K562 (cell line): ENCODE measurements at regions not wholly inside any gene's neighbourhood (a gene's known extent, or its start where the extent isn't known, plus 50 kb on each side); places are given as distances from the start of the nearest gene placed in this dataset.

Experiments
- ATAC-seq: fragments of 200-7000 bp; cut with Tn5 transposase; 3 replicates; pipeline ENCODE4 v1.9.1; 2020; ENCODE audit warnings: moderate library complexity
- BruUV-seq: library from RNA; stranded (reverse); fragments of 400-500 nt; replicated peaks from 2 replicates; lab custom pipeline; 2021; lab: Mats Ljungman, UMichigan
- CTCF ChIA-PET: fragments of 300-600 bp; formaldehyde crosslinking; extraction: SDS; loops from one replicate; lab custom pipeline; 2021; ENCODE audit warnings: low intra/inter-chr PET ratio; lab: Yijun Ruan, JAX
- POLR2A ChIA-PET: fragments of 300-600, 350-650 bp; sonication (Branson Sonifier 250); formaldehyde crosslinking; extraction: SDS; loops from one replicate; lab custom pipeline; 2021; ENCODE audit warnings: antibody characterized with exemption, inconsistent platforms; lab: Yijun Ruan, JAX
- DNase-seq, 4 experiments: peaks; one replicate each; pipeline versions ENCODE4 v3.0.0 to v3.0.0-alpha.2; 2011 to 2018; ENCODE audit warnings: low spot score in 3 of 4, mixed read lengths in 3 of 4; ENCODE audit errors: extremely low read depth in 1 of 4
- FAIRE-seq: peaks from 2 replicates; lab custom pipeline; 2011; peaks lifted over from hg19 to GRCh38; lab: Jason Lieb, UNC
- H2AFZ ChIP-seq: 2 replicates; pipeline ENCODE4 v1.6.0; 2011; ENCODE audit warnings: low read depth, low read length, control low read depth, inconsistent platforms
- H3K27ac ChIP-seq: fragments of 200-600 bp; 3 replicates; pipeline ENCODE4 v1.8.0; 2011; ENCODE audit warnings: low read depth, mild to moderate bottlenecking, control low read depth, inconsistent platforms, low read length, moderate library complexity, mixed read lengths; ENCODE audit errors: extremely low read depth
- H3K27me3 ChIP-seq, 2 experiments: fragments of 300-600 bp in 1 of 2; 2 replicates in 1 of 2; 3 replicates in 1 of 2; pipeline versions ENCODE4 v1.6.0 to v1.8.0; 2011; ENCODE audit warnings: inconsistent platforms in 2 of 2, low read length in 2 of 2, mild to moderate bottlenecking in 1 of 2, mixed read lengths in 1 of 2, moderate library complexity in 1 of 2; ENCODE audit not compliant: control insufficient read depth in 2 of 2, insufficient read depth in 2 of 2
- H3K36me3 ChIP-seq: fragments of 300-600 bp; 3 replicates; pipeline ENCODE4 v1.8.0; 2011; ENCODE audit warnings: mild to moderate bottlenecking, low read length, inconsistent platforms; ENCODE audit not compliant: control insufficient read depth, insufficient read depth
- H3K4me1 ChIP-seq, 2 experiments: fragments of 200-600 bp in 1 of 2; replicated peaks in 1 of 2; 2 replicates in 1 of 2; 3 replicates in 1 of 2; pipeline versions ENCODE4 v1.5.1 to v1.8.0; 2011; ENCODE audit warnings: inconsistent platforms in 2 of 2, low read length in 2 of 2, mild to moderate bottlenecking in 1 of 2, mixed read lengths in 1 of 2, moderate library complexity in 1 of 2; ENCODE audit not compliant: control insufficient read depth in 2 of 2, insufficient read depth in 2 of 2
- H3K4me2 ChIP-seq: 2 replicates; pipeline ENCODE4 v1.6.1; 2011; ENCODE audit warnings: low read length, control low read depth, inconsistent platforms, mixed read lengths; ENCODE audit not compliant: insufficient read depth
- H3K4me3 ChIP-seq: fragments of 200-600 bp; sonication (generic), shearing (Covaris generic); 2 replicates; pipeline ENCODE4 v1.5.1; 2016; ENCODE audit warnings: control low read depth, inconsistent platforms
- H3K79me2 ChIP-seq: fragments of 200-600 bp; 3 replicates; pipeline ENCODE4 v1.8.0; 2011; ENCODE audit warnings: low read length, inconsistent platforms; ENCODE audit not compliant: control insufficient read depth, insufficient read depth
- H3K9ac ChIP-seq, 2 experiments: 2 replicates each; pipeline versions ENCODE4 v1.6.0 to v1.6.1; 2011; ENCODE audit warnings: low read depth in 2 of 2, low read length in 2 of 2, control low read depth in 1 of 2, inconsistent platforms in 1 of 2, mild to moderate bottlenecking in 1 of 2, mixed read lengths in 1 of 2; ENCODE audit not compliant: insufficient read depth in 1 of 2
- H3K9me1 ChIP-seq: one replicate; pipeline ENCODE4 v1.6.0; 2011; ENCODE audit warnings: inconsistent platforms, mild to moderate bottlenecking, low read length, moderate library complexity; ENCODE audit not compliant: control insufficient read depth, insufficient read depth
- H3K9me3 ChIP-seq: replicated peaks from 2 replicates; pipeline ENCODE4 v1.5.1; 2011; ENCODE audit warnings: low read depth, low read length, inconsistent platforms; ENCODE audit not compliant: control insufficient read depth, insufficient read depth
- H4K20me1 ChIP-seq: replicated peaks from 2 replicates; pipeline ENCODE4 v1.6.1; 2011; ENCODE audit warnings: low read length, inconsistent platforms, mixed read lengths; ENCODE audit not compliant: control insufficient read depth, insufficient read depth
- CBFA2T3 ChIP-seq: fragments of 450-650 bp; IDR thresholded peaks from 2 replicates; pipeline ENCODE4 v1.6.1; 2017
- CXXC5 ChIP-seq: fragments of 250-450 bp; sonication (Bioruptor Pico); IDR thresholded peaks from 2 replicates; pipeline ENCODE4 v1.8.0; 2022; ENCODE audit warnings: inconsistent platforms, mild to moderate bottlenecking, moderate library complexity
- EGR1 ChIP-seq: fragments of 450-650 bp; conservative IDR thresholded peaks from 2 replicates; pipeline ENCODE4 v1.6.1; 2017; ENCODE audit warnings: mild to moderate bottlenecking
- FOXK2 ChIP-seq, 2 experiments: fragments of 450-650 bp; IDR thresholded peaks in 1 of 2; conservative IDR thresholded peaks in 1 of 2; 2 replicates each; pipeline ENCODE4 v1.6.1; 2016; ENCODE audit warnings: low read depth in 2 of 2, mild to moderate bottlenecking in 1 of 2
- GATAD2B ChIP-seq: fragments of 450-650 bp; IDR thresholded peaks from 2 replicates; pipeline ENCODE4 v1.6.1; 2017; ENCODE audit warnings: mild to moderate bottlenecking, borderline replicate concordance
- NCOR1 ChIP-seq: fragments of 450-650 bp; IDR thresholded peaks from 2 replicates; pipeline ENCODE4 v1.6.1; 2016; ENCODE audit warnings: mild to moderate bottlenecking, moderate library complexity
- SMAD4 ChIP-seq: fragments of 250-450 bp; sonication (Bioruptor Pico); conservative IDR thresholded peaks from 2 replicates; pipeline ENCODE4 v1.8.0; 2021; ENCODE audit warnings: inconsistent platforms, mild to moderate bottlenecking, moderate library complexity
- SPI1 ChIP-seq: IDR thresholded peaks from 2 replicates; pipeline ENCODE4 v1.6.1; 2011; ENCODE audit warnings: low read depth, low read length, control low read depth, borderline replicate concordance
- TAL1 ChIP-seq: fragments of 450-650 bp; IDR thresholded peaks from 2 replicates; pipeline ENCODE4 v1.6.1; 2016; ENCODE audit warnings: mild to moderate bottlenecking
- TCF3 ChIP-seq: sonication (generic); formaldehyde crosslinking; IDR thresholded peaks from 2 replicates; pipeline ENCODE4 v1.4.0; 2020; ENCODE audit warnings: mild to moderate bottlenecking, missing genetic modification reagents
- ZFP30 ChIP-seq: fragments of 250-450 bp; sonication (Bioruptor Pico); IDR thresholded peaks from 2 replicates; pipeline ENCODE4 v1.8.0; 2022; ENCODE audit warnings: moderate library complexity, mild to moderate bottlenecking, inconsistent platforms, borderline replicate concordance
- ZFX ChIP-seq: sonication (generic); formaldehyde crosslinking; IDR thresholded peaks from 2 replicates; pipeline ENCODE4 v1.8.0; 2022; ENCODE audit warnings: mild to moderate bottlenecking, missing genetic modification reagents, moderate library complexity
- ZNF143 ChIP-seq: sonication (generic); formaldehyde crosslinking; IDR thresholded peaks from 2 replicates; pipeline ENCODE4 v1.9.0; 2022; ENCODE audit warnings: mild to moderate bottlenecking, missing genetic modification reagents
- ZNF431 ChIP-seq: sonication (generic); formaldehyde crosslinking; IDR thresholded peaks from 2 replicates; pipeline ENCODE4 v1.8.0; 2022; ENCODE audit warnings: mild to moderate bottlenecking, missing genetic modification reagents
- ZNF785 ChIP-seq: fragments of 250-450 bp; sonication (Bioruptor Pico); IDR thresholded peaks from 2 replicates; pipeline ENCODE4 v1.4.0; 2020; ENCODE audit warnings: mild to moderate bottlenecking
- WGBS: fragments of 100-300 bp; shearing (Covaris generic); methylation state at CpG from one replicate; pipeline ENCODE4 v1.1.6; 2016; ENCODE audit warnings: low coverage, mixed read lengths; ENCODE audit not compliant: insufficient coverage; ENCODE audit errors: missing lambda C conversion rate; 5-methylcytosine and 5-hydroxymethylcytosine counted together
- in situ Hi-C: fragments of 300-500 bp; cut with MboI; formaldehyde crosslinking; loops from 4 replicates; pipeline ENCODE4 v1.15.0; 2018; ENCODE audit warnings: inconsistent platforms, mixed read lengths
- intact Hi-C: fragments of 100-400 bp; cut with micrococcal nuclease; formaldehyde crosslinking; loops from 2 replicates; pipeline ENCODE4 v1.14.2; 2022
- TF ChIP-seq, protein P1 (sequence below), 2 experiments: fragments of 450-650 bp; conservative IDR thresholded peaks; 2 replicates each; pipeline ENCODE4 v1.6.1; 2017; ENCODE audit warnings: mild to moderate bottlenecking in 2 of 2, moderate library complexity in 2 of 2
- TF ChIP-seq, protein P2 (sequence below): sonication (generic); formaldehyde crosslinking; IDR thresholded peaks from 2 replicates; pipeline ENCODE4 v1.8.0; 2022; ENCODE audit warnings: missing genetic modification reagents, mild to moderate bottlenecking, moderate library complexity, borderline replicate concordance
- TF ChIP-seq, protein P3 (sequence below), 2 experiments: IDR thresholded peaks; 2 replicates each; pipeline ENCODE4 v1.6.1; 2011; ENCODE audit warnings: borderline replicate concordance in 1 of 2, control low read depth in 1 of 2, low read depth in 1 of 2, low read length in 1 of 2, mild to moderate bottlenecking in 1 of 2, mixed read lengths in 1 of 2, moderate library complexity in 1 of 2; ENCODE audit not compliant: insufficient read depth in 1 of 2, insufficient read length in 1 of 2, poor library complexity in 1 of 2, severe bottlenecking in 1 of 2; ENCODE audit errors: extremely low read depth in 1 of 2

- Histone ChIP-seq H3K27me3 (no peaks in the 10 kb centered on the region), H3K36me3 (no peaks in the 10 kb centered on the region), H2AFZ (peak overlapping the region; percentile 40; the same call in 1 of the 2 replicates), H3K9me3 (no peaks in the 10 kb centered on the region), H3K4me2 (peak overlapping the region; percentile 82), H3K27ac (peak overlapping the region; percentile 80), H3K79me2 (peaks cover 58% of the 10 kb centered on the region), H3K9me1 (no peaks in the 10 kb centered on the region), H4K20me1 (peaks cover 13% of the 10 kb centered on the region; the same call in 1 of the 2 replicates), H3K9ac (peak overlapping the region; percentile 66 to 92), H3K4me1 (peaks cover 6 to 41% of the 10 kb centered on the region in 2 experiments; a peak in 4 of 5 replicates), H3K4me3 (peak overlapping the region; percentile 71)
- ChIA-PET POLR2A (interaction anchor here (0.5 to 1.1 kb wide), 8 partner anchors 9 to 424 kb away, joined by 3 to 6 read pairs (median 3); no protein-coding TSS in a partner anchor), CTCF (no interaction called here)
- intact Hi-C loops: no loop called here
- DNase-seq (peak in 3 of 4 experiments; percentile 28 to 56 (median 47)), ATAC-seq (peak; percentile 66), FAIRE-seq (peak; percentile 88)
- in situ Hi-C loops: no loop called here
- TF ChIP-seq SMAD4 (CRISPR knock-in tag): peak; percentile 61; the same call in 1 of the 2 replicates
- peak; percentile 66; the same call in 1 of the 2 replicates for TF ChIP-seq NCOR1
- TF ChIP-seq FOXK2 (conservative IDR thresholded peaks at IDR 0.05 in 1 of 2, IDR thresholded peaks at IDR 0.05 in 1 of 2; ENCODE audit: low read depth in 2 of 2): peak; percentile 55 to 76; a peak in 3 of 4 replicates
- TF ChIP-seq, protein P1, sequence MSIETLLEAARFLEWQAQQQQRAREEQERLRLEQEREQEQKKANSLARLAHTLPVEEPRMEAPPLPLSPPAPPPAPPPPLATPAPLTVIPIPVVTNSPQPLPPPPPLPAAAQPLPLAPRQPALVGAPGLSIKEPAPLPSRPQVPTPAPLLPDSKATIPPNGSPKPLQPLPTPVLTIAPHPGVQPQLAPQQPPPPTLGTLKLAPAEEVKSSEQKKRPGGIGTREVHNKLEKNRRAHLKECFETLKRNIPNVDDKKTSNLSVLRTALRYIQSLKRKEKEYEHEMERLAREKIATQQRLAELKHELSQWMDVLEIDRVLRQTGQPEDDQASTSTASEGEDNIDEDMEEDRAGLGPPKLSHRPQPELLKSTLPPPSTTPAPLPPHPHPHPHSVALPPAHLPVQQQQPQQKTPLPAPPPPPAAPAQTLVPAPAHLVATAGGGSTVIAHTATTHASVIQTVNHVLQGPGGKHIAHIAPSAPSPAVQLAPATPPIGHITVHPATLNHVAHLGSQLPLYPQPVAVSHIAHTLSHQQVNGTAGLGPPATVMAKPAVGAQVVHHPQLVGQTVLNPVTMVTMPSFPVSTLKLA (conservative IDR thresholded peaks at IDR 0.05): peak in 1 of 2 experiments; percentile 44; a peak in 2 of 4 replicates
- TF ChIP-seq GATAD2B: no peak
- TF ChIP-seq ZNF785 (CRISPR knock-in tag): no peak
- TF ChIP-seq ZFX (CRISPR knock-in tag): 0 out of 2 replicates have a peak, but pooled peaks have one; percentile 14
- TF ChIP-seq ZNF143 (CRISPR knock-in tag): no peak
- peak; percentile 46; the same call in 1 of the 2 replicates for TF ChIP-seq CXXC5 (CRISPR knock-in tag)
- 0 out of 2 replicates have a peak, but pooled peaks have one; percentile 30 for TF ChIP-seq EGR1
- 0 out of 2 replicates have a peak, but pooled peaks have one; percentile 29 for TF ChIP-seq SPI1
- TF ChIP-seq TAL1: peak; percentile 16; the same call in 1 of the 2 replicates
- TF ChIP-seq ZFP30 (CRISPR knock-in tag): no peak
- TF ChIP-seq, protein P2, sequence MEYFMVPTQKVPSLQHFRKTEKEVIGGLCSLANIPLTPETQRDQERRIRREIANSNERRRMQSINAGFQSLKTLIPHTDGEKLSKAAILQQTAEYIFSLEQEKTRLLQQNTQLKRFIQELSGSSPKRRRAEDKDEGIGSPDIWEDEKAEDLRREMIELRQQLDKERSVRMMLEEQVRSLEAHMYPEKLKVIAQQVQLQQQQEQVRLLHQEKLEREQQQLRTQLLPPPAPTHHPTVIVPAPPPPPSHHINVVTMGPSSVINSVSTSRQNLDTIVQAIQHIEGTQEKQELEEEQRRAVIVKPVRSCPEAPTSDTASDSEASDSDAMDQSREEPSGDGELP (CRISPR knock-in tag): peak; percentile 35; the same call in 1 of the 2 replicates
- TF ChIP-seq, protein P3, sequence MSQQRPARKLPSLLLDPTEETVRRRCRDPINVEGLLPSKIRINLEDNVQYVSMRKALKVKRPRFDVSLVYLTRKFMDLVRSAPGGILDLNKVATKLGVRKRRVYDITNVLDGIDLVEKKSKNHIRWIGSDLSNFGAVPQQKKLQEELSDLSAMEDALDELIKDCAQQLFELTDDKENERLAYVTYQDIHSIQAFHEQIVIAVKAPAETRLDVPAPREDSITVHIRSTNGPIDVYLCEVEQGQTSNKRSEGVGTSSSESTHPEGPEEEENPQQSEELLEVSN (IDR thresholded peaks at IDR 0.05; ENCODE audit: borderline replicate concordance in 1 of 2, extremely low read depth in 1 of 2, insufficient read depth in 1 of 2, insufficient read length in 1 of 2, low read depth in 1 of 2, low read length in 1 of 2, poor library complexity in 1 of 2, severe bottlenecking in 1 of 2): peak in 1 of 2 experiments; percentile 7
- peak; percentile 50 for TF ChIP-seq CBFA2T3
- 0 out of 2 replicates have a peak, but pooled peaks have one; percentile 35 for TF ChIP-seq TCF3 (CRISPR knock-in tag)
- TF ChIP-seq ZNF431 (CRISPR knock-in tag): no peak
- WGBS: 0% methylated on average over 15 of the region's 15 CpGs
- BruUV-seq: no TSS peak
These were observed 160.5 kb upstream of the GRK3 start for GRCh38 chr22:25403811-25404471.
